ENCODE measurements at regions not wholly inside any gene's neighbourhood (a gene's known extent, or its start where the extent isn't known, plus 50 kb on each side); places are given as distances from the start of the nearest gene placed in this dataset.

GRCh38 chr10:10576937-10577336 is 440.7 kb upstream of the CELF2 start:
- DNase-seq: no peak

- DNase-seq: no peak
These were observed 438.0 kb upstream of the CELF2 start for GRCh38 chr10:10579709-10580108.

GRCh38 chr10:10584161-10584560 is 433.5 kb upstream of the CELF2 start:
- no peak for DNase-seq

- no peak for DNase-seq
These were observed 429.8 kb upstream of the CELF2 start for GRCh38 chr10:10587744-10588393.

- no peak for DNase-seq
These were observed 427.9 kb upstream of the CELF2 start for GRCh38 chr10:10589540-10590303.

GRCh38 chr10:10591715-10592341 is 425.8 kb upstream of the CELF2 start:
- no peak for DNase-seq

GRCh38 chr10:10596256-10596655 is 421.4 kb upstream of the CELF2 start:
- no peak for DNase-seq

- DNase-seq: no peak
These were observed 419.4 kb upstream of the CELF2 start for GRCh38 chr10:10598297-10598696.

- DNase-seq: no peak
These were observed 417.7 kb upstream of the CELF2 start for GRCh38 chr10:10600004-10600403.

GRCh38 chr10:10605551-10606081 is 412.1 kb upstream of the CELF2 start:
- peak; percentile 48 for DNase-seq

- DNase-seq: no peak
These were observed 408.2 kb upstream of the CELF2 start for GRCh38 chr10:10609379-10609955.

- DNase-seq: no peak
These were observed 407.5 kb upstream of the CELF2 start for GRCh38 chr10:10610171-10610570.

- DNase-seq: no peak
These were observed 405.5 kb upstream of the CELF2 start for GRCh38 chr10:10612151-10612550.

- no peak for DNase-seq
These were observed 403.9 kb upstream of the CELF2 start for GRCh38 chr10:10613656-10614244.

- no peak for DNase-seq
These were observed 400.0 kb upstream of the CELF2 start for GRCh38 chr10:10617686-10618085.

GRCh38 chr10:10618139-10618538 is 399.5 kb upstream of the CELF2 start:
- DNase-seq: no peak

- no peak for DNase-seq
These were observed 393.6 kb upstream of the CELF2 start for GRCh38 chr10:10623958-10624566.

- DNase-seq: no peak
These were observed 393.1 kb upstream of the CELF2 start for GRCh38 chr10:10624567-10624962.

- DNase-seq: no peak
These were observed 392.2 kb upstream of the CELF2 start for GRCh38 chr10:10625491-10625890.

GRCh38 chr10:10626734-10627133 is 390.9 kb upstream of the CELF2 start:
- DNase-seq: no peak

- no peak for DNase-seq
These were observed 390.3 kb upstream of the CELF2 start for GRCh38 chr10:10627414-10627813.

- DNase-seq: no peak
These were observed 388.2 kb upstream of the CELF2 start for GRCh38 chr10:10629512-10629911.
